SK-N-SH (cell line): ENCODE measurements at regions not wholly inside any gene's neighbourhood (a gene's known extent, or its start where the extent isn't known, plus 50 kb on each side); places are given as distances from the start of the nearest gene placed in this dataset.
A peak's percentile ranks its signal among the peaks of the same experiment; 100 is the strongest.

Experiments used
- CTCF ChIA-PET: fragments of 300-600, 350-600 bp; formaldehyde crosslinking; extraction: SDS; loops from one replicate; lab custom pipeline; 2021; lab: Yijun Ruan, JAX
- POLR2A ChIA-PET: fragments of 350-600 bp; sonication (Branson Sonifier 250); formaldehyde crosslinking; extraction: SDS; loops from one replicate; lab custom pipeline; 2020; ENCODE audit warnings: antibody characterized with exemption, inconsistent platforms; lab: Yijun Ruan, JAX
- DNase-seq: peaks from one replicate; pipeline ENCODE4 v3.0.0; 2012
- H2AFZ ChIP-seq: fragments of 200-600 bp; sonication (generic); 2 replicates; pipeline ENCODE4 v1.8.1; 2016; ENCODE audit warnings: antibody characterized with exemption, mild to moderate bottlenecking, low read depth
- H3F3A ChIP-seq: fragments of 200-600 bp; sonication (generic); replicated peaks from 2 replicates; pipeline ENCODE3; 2016; ENCODE audit warnings: antibody characterized with exemption, mild to moderate bottlenecking; ENCODE audit not compliant: insufficient read depth
- H3K27ac ChIP-seq, 2 experiments: fragments of 200-500 bp in 1 of 2; fragments of 200-600 bp in 1 of 2; sonication (Bioruptor generic) in 1 of 2; sonication (generic), shearing (Covaris generic) in 1 of 2; 2 replicates each; pipeline versions ENCODE4 v1.5.1 to v1.6.1; 2014 to 2016; ENCODE audit warnings: low read depth in 2 of 2, inconsistent platforms in 1 of 2, low read length in 1 of 2, mild to moderate bottlenecking in 1 of 2, mixed read lengths in 1 of 2
- H3K27me3 ChIP-seq: fragments of 200-600 bp; sonication (generic), shearing (Covaris generic); 2 replicates; pipeline ENCODE4 v1.6.1; 2016; ENCODE audit warnings: mixed run types; ENCODE audit not compliant: insufficient read depth
- H3K36me3 ChIP-seq, 2 experiments: fragments of 200-500 bp in 1 of 2; fragments of 200-600 bp in 1 of 2; sonication (Bioruptor generic) in 1 of 2; sonication (generic) in 1 of 2; replicated peaks in 1 of 2; 2 replicates each; pipeline versions ENCODE3 to v1.5.1; 2014 to 2016; ENCODE audit warnings: low read length in 1 of 2, mild to moderate bottlenecking in 1 of 2; ENCODE audit not compliant: insufficient read depth in 2 of 2, control insufficient read depth in 1 of 2
- H3K4me1 ChIP-seq, 2 experiments: fragments of 200-500 bp in 1 of 2; fragments of 200-600 bp in 1 of 2; sonication (Bioruptor generic) in 1 of 2; sonication (generic), shearing (Covaris generic) in 1 of 2; 2 replicates each; pipeline versions ENCODE4 v1.5.1 to v1.6.1; 2014 to 2016; ENCODE audit warnings: low read depth in 1 of 2, low read length in 1 of 2, mixed run types in 1 of 2; ENCODE audit not compliant: insufficient read depth in 2 of 2, control insufficient read depth in 1 of 2
- H3K4me2 ChIP-seq: fragments of 200-600 bp; sonication (generic), shearing (Covaris generic); 2 replicates; pipeline ENCODE4 v1.6.1; 2017; ENCODE audit warnings: mixed run types
- H3K4me3 ChIP-seq, 2 experiments: fragments of 200-500 bp in 1 of 2; fragments of 200-600 bp in 1 of 2; sonication (Bioruptor generic) in 1 of 2; sonication (generic), shearing (Covaris generic) in 1 of 2; 2 replicates each; pipeline versions ENCODE4 v1.5.1 to v1.8.1; 2014 to 2016; ENCODE audit warnings: low read depth in 2 of 2, inconsistent platforms in 1 of 2, low read length in 1 of 2, mild to moderate bottlenecking in 1 of 2, mixed read lengths in 1 of 2, moderate library complexity in 1 of 2
- H3K79me2 ChIP-seq: fragments of 200-600 bp; sonication (generic); 2 replicates; pipeline ENCODE4 v1.8.1; 2017; ENCODE audit warnings: mild to moderate bottlenecking; ENCODE audit not compliant: insufficient read depth
- H3K9ac ChIP-seq: fragments of 200-600 bp; sonication (generic); 2 replicates; pipeline ENCODE4 v1.6.1; 2017; ENCODE audit warnings: mixed run types
- H3K9me2 ChIP-seq: fragments of 200-600 bp; sonication (generic); 2 replicates; pipeline ENCODE4 v1.6.1; 2017; ENCODE audit warnings: mixed run types
- H3K9me3 ChIP-seq: fragments of 200-600 bp; sonication (generic); 2 replicates; pipeline ENCODE4 v1.6.1; 2017; ENCODE audit warnings: mixed run types, mild to moderate bottlenecking, moderate library complexity
- H4K20me1 ChIP-seq: fragments of 200-600 bp; sonication (generic); 2 replicates; pipeline ENCODE4 v1.6.1; 2017; ENCODE audit warnings: mild to moderate bottlenecking, mixed run types; ENCODE audit not compliant: insufficient read depth
- EP300 ChIP-seq, 2 experiments: IDR thresholded peaks; 2 replicates each; pipeline versions ENCODE4 v1.4.0 to v1.6.1; 2012; ENCODE audit warnings: borderline replicate concordance in 1 of 2, low read depth in 1 of 2, low read length in 1 of 2
- EZH2phosphoT487 ChIP-seq: fragments of 200-600 bp; sonication (generic); IDR thresholded peaks from 2 replicates; pipeline ENCODE4 v1.6.1; 2017; ENCODE audit warnings: low read depth, mixed run types, mild to moderate bottlenecking, antibody characterized with exemption, moderate library complexity, borderline replicate concordance
- FOSL2 ChIP-seq: IDR thresholded peaks from 2 replicates; pipeline ENCODE4 v1.4.0; 2012; ENCODE audit warnings: low read depth, mild to moderate bottlenecking, moderate library complexity, borderline replicate concordance
- FOXM1 ChIP-seq: IDR thresholded peaks from 2 replicates; pipeline ENCODE4 v1.4.0; 2012; ENCODE audit warnings: low read depth, mild to moderate bottlenecking
- JUND ChIP-seq: IDR thresholded peaks from 2 replicates; pipeline ENCODE4 v1.4.0; 2012
- MEF2A ChIP-seq: IDR thresholded peaks from 2 replicates; pipeline ENCODE4 v1.4.0; 2012; ENCODE audit warnings: low read depth, borderline replicate concordance
- NFIC ChIP-seq: IDR thresholded peaks from 2 replicates; pipeline ENCODE4 v1.4.0; 2012; ENCODE audit warnings: borderline replicate concordance
- POLR2AphosphoS5 ChIP-seq: IDR thresholded peaks from 2 replicates; pipeline ENCODE4 v1.6.1; 2012; ENCODE audit warnings: low read depth, low read length
- SMC3 ChIP-seq: IDR thresholded peaks from 2 replicates; pipeline ENCODE4 v1.6.1; 2012; ENCODE audit warnings: low read depth, low read length, improper control_type of control experiment
- TAF1 ChIP-seq: IDR thresholded peaks from 2 replicates; pipeline ENCODE4 v1.6.1; 2012; ENCODE audit warnings: low read depth, mild to moderate bottlenecking, low read length, moderate library complexity, borderline replicate concordance
- TCF12 ChIP-seq: IDR thresholded peaks from 2 replicates; pipeline ENCODE4 v1.4.0; 2012
- USF1 ChIP-seq: IDR thresholded peaks from 2 replicates; pipeline ENCODE4 v1.4.0; 2012; ENCODE audit warnings: low read depth, borderline replicate concordance
- YY1 ChIP-seq: IDR thresholded peaks from 2 replicates; pipeline ENCODE4 v1.4.0; 2012; ENCODE audit warnings: low read depth, mild to moderate bottlenecking
- ZBTB33 ChIP-seq: IDR thresholded peaks from 2 replicates; pipeline ENCODE4 v1.4.0; 2012; ENCODE audit warnings: low read depth, borderline replicate concordance
- WGBS: methylation state at CpG from one replicate; pipeline ENCODE4 v1.1.6; 2017; ENCODE audit warnings: low lambda C conversion rate; 5-methylcytosine and 5-hydroxymethylcytosine counted together

GRCh38 chr11:104620991-104621390 is 277.3 kb downstream of the CASP12 start:
- Histone ChIP-seq H3K79me2 (no peaks in the 10 kb centered on the region), H2AFZ (no peak overlapping the region), H4K20me1 (no peaks in the 10 kb centered on the region), H3K9ac (no peak overlapping the region), H3K9me2 (no peaks in the 10 kb centered on the region), H3K27ac (no peak overlapping the region), H3K27me3 (no peaks in the 10 kb centered on the region), H3F3A (peaks cover 14% of the 10 kb centered on the region), H3K9me3 (no peaks in the 10 kb centered on the region), H3K4me3 (no peak overlapping the region), H3K4me1 (peaks cover 0 to 14% of the 10 kb centered on the region in 2 experiments; a peak in 2 of 4 replicates), H3K36me3 (no peaks in the 10 kb centered on the region), H3K4me2 (no peak overlapping the region)
- ChIA-PET POLR2A (no interaction called here), CTCF (no interaction called here)
- no peak for DNase-seq
- TF ChIP-seq NFIC (no peak), ZBTB33 (no peak), JUND (no peak), TCF12 (no peak), USF1 (no peak), FOSL2 (no peak), EP300 (IDR thresholded peaks at IDR 0.05; ENCODE audit: borderline replicate concordance in 1 of 2, low read depth in 1 of 2, low read length in 1 of 2) (no peak)
- WGBS: 94% methylated on average over 1 of the region's 1 CpG

GRCh38 chr11:104619751-104620150 is 278.5 kb downstream of the CASP12 start:
- TF ChIP-seq YY1: no peak
- no peak for TF ChIP-seq MEF2A
- TF ChIP-seq EZH2phosphoT487: no peak
- TF ChIP-seq POLR2AphosphoS5: no peak
- no peak for TF ChIP-seq TAF1
- no peak for TF ChIP-seq SMC3
- no peak for TF ChIP-seq FOXM1
- Histone ChIP-seq H4K20me1 (no peaks in the 10 kb centered on the region), H3K9ac (no peak overlapping the region), H3K9me2 (no peaks in the 10 kb centered on the region), H3K36me3 (no peaks in the 10 kb centered on the region), H3K9me3 (no peaks in the 10 kb centered on the region), H3K4me3 (no peak overlapping the region), H3K4me2 (no peak overlapping the region), H3F3A (peaks cover 10% of the 10 kb centered on the region), H2AFZ (0 out of 2 replicates have a peak overlapping the region, but pooled peaks have one; percentile 29), H3K4me1 (peaks cover 0 to 14% of the 10 kb centered on the region in 2 experiments; a peak in 2 of 4 replicates), H3K79me2 (no peaks in the 10 kb centered on the region), H3K27me3 (no peaks in the 10 kb centered on the region), H3K27ac (no peak overlapping the region)
- POLR2A ChIA-PET: no interaction called here
- CTCF ChIA-PET: interaction anchor here (0.9 to 1.5 kb wide), 3 partner anchors 11 to 1243 kb away, joined by 3 to 4 read pairs (median 3); no protein-coding TSS in a partner anchor
- no peak for DNase-seq
- 73% methylated on average over 3 of the region's 3 CpGs for WGBS
